Upper lobe of right lung (tissue), 1 donor: ENCODE measurements at regions not wholly inside any gene's neighbourhood (a gene's known extent, or its start where the extent isn't known, plus 50 kb on each side); places are given as distances from the start of the nearest gene placed in this dataset.

Experiments
- ATAC-seq: fragments of 200-7000 bp; cut with Tn5 transposase; one replicate; pipeline ENCODE4 v1.9.1; 2020; ENCODE audit warnings: mild to moderate bottlenecking, moderate library complexity
- DNase-seq: peaks from one replicate; pipeline ENCODE4 v3.0.0-alpha.2; 2020
- H3K27ac ChIP-seq: fragments of 200-600 bp; one replicate; pipeline ENCODE4 v1.8.0; 2022
- H3K27me3 ChIP-seq: fragments of 200-600 bp; one replicate; pipeline ENCODE4 v1.8.0; 2022; ENCODE audit warnings: mild to moderate bottlenecking
- H3K36me3 ChIP-seq: fragments of 200-600 bp; one replicate; pipeline ENCODE4 v1.8.0; 2022
- H3K4me1 ChIP-seq: fragments of 200-600 bp; one replicate; pipeline ENCODE4 v1.8.0; 2022
- H3K4me3 ChIP-seq: fragments of 200-600 bp; one replicate; pipeline ENCODE4 v1.8.0; 2022; ENCODE audit warnings: mild to moderate bottlenecking
- H3K9me3 ChIP-seq: fragments of 200-600 bp; one replicate; pipeline ENCODE4 v1.8.0; 2022
- CTCF ChIP-seq: fragments of 200-600 bp; IDR thresholded peaks from one replicate; pipeline ENCODE4 v1.8.0; 2022; ENCODE audit warnings: antibody characterized with exemption
- intact Hi-C: fragments of 100-400 bp; cut with DNase I; formaldehyde crosslinking; loops from one replicate; pipeline ENCODE4 v1.11.0; 2022
- donor health status: DM: no; HTN: yes; CAD: no; lungs with severe emphysema.

GRCh38 chr13:77480066-77480465 lies 55.4 kb upstream of the SCEL start:
- no peak for DNase-seq

GRCh38 chr13:77479326-77479725 lies 56.2 kb upstream of the SCEL start:
- Histone ChIP-seq H3K4me3 (no peak overlapping the region), H3K36me3 (no peaks in the 10 kb centered on the region), H3K9me3 (no peaks in the 10 kb centered on the region), H3K4me1 (no peaks in the 10 kb centered on the region), H3K27me3 (no peaks in the 10 kb centered on the region), H3K27ac (no peak overlapping the region)
- TF ChIP-seq CTCF: no peak
- intact Hi-C loops: no loop called here
- no peak for DNase-seq
- no peak for ATAC-seq

More at GRCh38 chr13:77480066-77480465, 55.4 kb upstream of the SCEL start:
- ATAC-seq: no peak
- H3K4me1 ChIP-seq: no peaks in the 10 kb centered on the region
- no peak overlapping the region for H3K4me3 ChIP-seq
- H3K27ac ChIP-seq: no peak overlapping the region
- intact Hi-C loops: no loop called here
- no peaks in the 10 kb centered on the region for H3K27me3 ChIP-seq
- H3K9me3 ChIP-seq: no peaks in the 10 kb centered on the region
- H3K36me3 ChIP-seq: no peaks in the 10 kb centered on the region
- no peak for TF ChIP-seq CTCF

GRCh38 chr13:77477299-77477848 lies 58.1 kb upstream of the SCEL start:
- ATAC-seq: no peak
- H3K27me3 ChIP-seq: no peaks in the 10 kb centered on the region
- intact Hi-C loops: no loop called here

GRCh38 chr13:77476456-77476855 lies 59.0 kb upstream of the SCEL start:
- H3K9me3 ChIP-seq: no peaks in the 10 kb centered on the region
- no peak for TF ChIP-seq CTCF
- no peak overlapping the region for H3K27ac ChIP-seq
- intact Hi-C loops: no loop called here
- DNase-seq (no peak), ATAC-seq (no peak)
- no peaks in the 10 kb centered on the region for H3K27me3 ChIP-seq
- H3K4me1 ChIP-seq: no peaks in the 10 kb centered on the region
- H3K4me3 ChIP-seq: no peak overlapping the region
- H3K36me3 ChIP-seq: no peaks in the 10 kb centered on the region

More at GRCh38 chr13:77477299-77477848, 58.1 kb upstream of the SCEL start:
- Histone ChIP-seq H3K36me3 (no peaks in the 10 kb centered on the region), H3K4me3 (no peak overlapping the region), H3K9me3 (no peaks in the 10 kb centered on the region), H3K27ac (no peak overlapping the region), H3K4me1 (no peaks in the 10 kb centered on the region)
- TF ChIP-seq CTCF: no peak
- DNase-seq: no peak

GRCh38 chr13:77475345-77476084 lies 60.0 kb upstream of the SCEL start:
- intact Hi-C loops: no loop called here
- DNase-seq: no peak
- Histone ChIP-seq H3K27me3 (no peaks in the 10 kb centered on the region), H3K27ac (no peak overlapping the region), H3K4me1 (no peaks in the 10 kb centered on the region), H3K4me3 (no peak overlapping the region), H3K36me3 (no peaks in the 10 kb centered on the region), H3K9me3 (no peaks in the 10 kb centered on the region)
- no peak for TF ChIP-seq CTCF
- ATAC-seq: no peak
